ENCODE measurements at regions not wholly inside any gene's neighbourhood (a gene's known extent, or its start where the extent isn't known, plus 50 kb on each side); places are given as distances from the start of the nearest gene placed in this dataset.

GRCh38 chr5:52300703-52301372, 486.9 kb upstream of the ITGA1 start:
- TF ChIP-seq, protein P1, sequence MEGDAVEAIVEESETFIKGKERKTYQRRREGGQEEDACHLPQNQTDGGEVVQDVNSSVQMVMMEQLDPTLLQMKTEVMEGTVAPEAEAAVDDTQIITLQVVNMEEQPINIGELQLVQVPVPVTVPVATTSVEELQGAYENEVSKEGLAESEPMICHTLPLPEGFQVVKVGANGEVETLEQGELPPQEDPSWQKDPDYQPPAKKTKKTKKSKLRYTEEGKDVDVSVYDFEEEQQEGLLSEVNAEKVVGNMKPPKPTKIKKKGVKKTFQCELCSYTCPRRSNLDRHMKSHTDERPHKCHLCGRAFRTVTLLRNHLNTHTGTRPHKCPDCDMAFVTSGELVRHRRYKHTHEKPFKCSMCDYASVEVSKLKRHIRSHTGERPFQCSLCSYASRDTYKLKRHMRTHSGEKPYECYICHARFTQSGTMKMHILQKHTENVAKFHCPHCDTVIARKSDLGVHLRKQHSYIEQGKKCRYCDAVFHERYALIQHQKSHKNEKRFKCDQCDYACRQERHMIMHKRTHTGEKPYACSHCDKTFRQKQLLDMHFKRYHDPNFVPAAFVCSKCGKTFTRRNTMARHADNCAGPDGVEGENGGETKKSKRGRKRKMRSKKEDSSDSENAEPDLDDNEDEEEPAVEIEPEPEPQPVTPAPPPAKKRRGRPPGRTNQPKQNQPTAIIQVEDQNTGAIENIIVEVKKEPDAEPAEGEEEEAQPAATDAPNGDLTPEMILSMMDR (IDR thresholded peaks at IDR 0.05; ENCODE audit: low read length): no peak
- TF ChIP-seq EZH2 (optimal IDR thresholded peaks at IDR 0.05; ENCODE audit: low read depth, low read length) (no peak), EZH2phosphoT487 (IDR thresholded peaks at IDR 0.05; ENCODE audit: low read length) (no peak)
